ENCODE measurements at regions not wholly inside any gene's neighbourhood (a gene's known extent, or its start where the extent isn't known, plus 50 kb on each side); places are given as distances from the start of the nearest gene placed in this dataset.
"Not testable (repeated sequence)": the region's sequence is repeated elsewhere in the genome, so short reads cannot be mapped to it uniquely, and the experiment has no call there.

- Histone ChIP-seq H2AFZ (ENCODE audit: low read depth, low read length) (no peak overlapping the region), H3K9me2 (ENCODE audit: insufficient read depth, low read length) (no peaks in the 10 kb centered on the region), H3K4me3 (ENCODE audit: low read length) (no peak overlapping the region), H3F3A (ENCODE audit: insufficient read depth, low read length, poor library complexity, severe bottlenecking) (no peaks in the 10 kb centered on the region), H3K9me3 (ENCODE audit: low read length) (no peaks in the 10 kb centered on the region), H3K9ac (ENCODE audit: low read length) (no peak overlapping the region), H3K27ac (ENCODE audit: low read length) (no peak overlapping the region), H4K20me1 (ENCODE audit: insufficient read depth) (no peaks in the 10 kb centered on the region), H3K79me2 (replicated peaks; ENCODE audit: insufficient read depth, low read length) (no peaks in the 10 kb centered on the region), H3K36me3 (ENCODE audit: insufficient read depth, low read length) (no peaks in the 10 kb centered on the region), H3K4me2 (ENCODE audit: low read length) (no peak overlapping the region), H3K27me3 (ENCODE audit: insufficient read depth, low read depth, low read length) (no peaks in the 10 kb centered on the region)
- TF ChIP-seq MXI1 (conservative IDR thresholded peaks at IDR 0.05; ENCODE audit: poor library complexity, severe bottlenecking) (no peak), RAD21 (conservative IDR thresholded peaks at IDR 0.05) (no peak), EZH2 (IDR thresholded peaks at IDR 0.05; ENCODE audit: borderline replicate concordance, insufficient read depth, low read length, poor library complexity, severe bottlenecking) (no peak), SMC3 (conservative IDR thresholded peaks at IDR 0.05; ENCODE audit: poor library complexity) (no peak), EP300 (conservative IDR thresholded peaks at IDR 0.05; ENCODE audit: poor library complexity, severe bottlenecking) (no peak), TAF1 (IDR thresholded peaks at IDR 0.05; ENCODE audit: low read depth) (no peak), REST (IDR thresholded peaks at IDR 0.05; ENCODE audit: borderline replicate concordance) (no peak)
- TF ChIP-seq, protein P1, sequence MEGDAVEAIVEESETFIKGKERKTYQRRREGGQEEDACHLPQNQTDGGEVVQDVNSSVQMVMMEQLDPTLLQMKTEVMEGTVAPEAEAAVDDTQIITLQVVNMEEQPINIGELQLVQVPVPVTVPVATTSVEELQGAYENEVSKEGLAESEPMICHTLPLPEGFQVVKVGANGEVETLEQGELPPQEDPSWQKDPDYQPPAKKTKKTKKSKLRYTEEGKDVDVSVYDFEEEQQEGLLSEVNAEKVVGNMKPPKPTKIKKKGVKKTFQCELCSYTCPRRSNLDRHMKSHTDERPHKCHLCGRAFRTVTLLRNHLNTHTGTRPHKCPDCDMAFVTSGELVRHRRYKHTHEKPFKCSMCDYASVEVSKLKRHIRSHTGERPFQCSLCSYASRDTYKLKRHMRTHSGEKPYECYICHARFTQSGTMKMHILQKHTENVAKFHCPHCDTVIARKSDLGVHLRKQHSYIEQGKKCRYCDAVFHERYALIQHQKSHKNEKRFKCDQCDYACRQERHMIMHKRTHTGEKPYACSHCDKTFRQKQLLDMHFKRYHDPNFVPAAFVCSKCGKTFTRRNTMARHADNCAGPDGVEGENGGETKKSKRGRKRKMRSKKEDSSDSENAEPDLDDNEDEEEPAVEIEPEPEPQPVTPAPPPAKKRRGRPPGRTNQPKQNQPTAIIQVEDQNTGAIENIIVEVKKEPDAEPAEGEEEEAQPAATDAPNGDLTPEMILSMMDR (IDR thresholded peaks at IDR 0.05; ENCODE audit: poor library complexity, severe bottlenecking) = no peak
These were observed 474.3 kb downstream of the BRINP3 start for GRCh38 chr1:190003376-190003775.

DNA sequence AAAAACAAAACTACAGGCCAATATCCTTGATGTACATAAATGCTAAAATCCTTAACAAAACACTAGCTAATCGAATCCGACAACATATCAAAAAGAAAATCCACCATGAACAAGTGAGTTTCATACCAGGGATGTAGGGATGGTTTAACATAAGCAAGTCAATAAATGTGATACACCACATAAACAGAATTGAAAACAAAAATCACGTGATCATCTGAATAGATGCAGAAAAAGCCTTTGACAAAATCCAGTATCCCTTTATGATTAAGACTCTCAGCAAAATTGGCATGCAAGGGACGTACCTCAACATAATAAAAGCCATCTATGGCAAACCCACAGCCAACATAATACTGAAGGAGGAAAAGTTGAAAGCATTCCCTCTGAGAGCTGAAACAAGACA, 466.1 kb downstream of the BRINP3 start:
- Histone ChIP-seq H4K20me1 (ENCODE audit: insufficient read depth) (no peaks in the 10 kb centered on the region), H3K9me2 (ENCODE audit: insufficient read depth, low read length) (no peaks in the 10 kb centered on the region), H3K27me3 (ENCODE audit: insufficient read depth, low read depth, low read length) (no peaks in the 10 kb centered on the region), H3K79me2 (replicated peaks; ENCODE audit: insufficient read depth, low read length) (no peaks in the 10 kb centered on the region), H3K9ac (ENCODE audit: low read length) (no peak overlapping the region), H3K4me2 (ENCODE audit: low read length) (no peak overlapping the region), H3K9me3 (ENCODE audit: low read length) (no peaks in the 10 kb centered on the region), H3K36me3 (ENCODE audit: insufficient read depth, low read length) (no peaks in the 10 kb centered on the region), H3K27ac (ENCODE audit: low read length) (no peak overlapping the region), H2AFZ (ENCODE audit: low read depth, low read length) (no peak overlapping the region), H3F3A (ENCODE audit: insufficient read depth, low read length, poor library complexity, severe bottlenecking) (no peaks in the 10 kb centered on the region), H3K4me3 (ENCODE audit: low read length) (no peak overlapping the region)
- TF ChIP-seq MXI1 (conservative IDR thresholded peaks at IDR 0.05; ENCODE audit: poor library complexity, severe bottlenecking) = no peak
- TF ChIP-seq RAD21 (conservative IDR thresholded peaks at IDR 0.05) = no peak
- TF ChIP-seq, protein P1 (IDR thresholded peaks at IDR 0.05; ENCODE audit: poor library complexity, severe bottlenecking) = no peak
- TF ChIP-seq EP300 (conservative IDR thresholded peaks at IDR 0.05; ENCODE audit: poor library complexity, severe bottlenecking) = no peak
- no peak for TF ChIP-seq SMC3 (conservative IDR thresholded peaks at IDR 0.05; ENCODE audit: poor library complexity)
- no peak for TF ChIP-seq POLR2AphosphoS5 (IDR thresholded peaks at IDR 0.05)
- TF ChIP-seq EZH2 (IDR thresholded peaks at IDR 0.05; ENCODE audit: borderline replicate concordance, insufficient read depth, low read length, poor library complexity, severe bottlenecking) = no peak
- TF ChIP-seq TAF1 (IDR thresholded peaks at IDR 0.05; ENCODE audit: low read depth) = no peak
- no peak for TF ChIP-seq REST (IDR thresholded peaks at IDR 0.05; ENCODE audit: borderline replicate concordance)

GRCh38 chr1:190019151-190019550, 458.5 kb downstream of the BRINP3 start:
- not testable (repeated sequence) for H3K9ac ChIP-seq (ENCODE audit: low read length); H3K36me3 ChIP-seq (ENCODE audit: insufficient read depth, low read length); H3K27ac ChIP-seq (ENCODE audit: low read length); H3K9me3 ChIP-seq (ENCODE audit: low read length); H3K79me2 ChIP-seq (replicated peaks; ENCODE audit: insufficient read depth, low read length); H3K9me2 ChIP-seq (ENCODE audit: insufficient read depth, low read length); H3K4me2 ChIP-seq (ENCODE audit: low read length); H3K4me3 ChIP-seq (ENCODE audit: low read length); H3F3A ChIP-seq (ENCODE audit: insufficient read depth, low read length, poor library complexity, severe bottlenecking); H4K20me1 ChIP-seq (ENCODE audit: insufficient read depth); H2AFZ ChIP-seq (ENCODE audit: low read depth, low read length); H3K27me3 ChIP-seq (ENCODE audit: insufficient read depth, low read depth, low read length)
